SK-N-MC (cell line): ENCODE measurements at regions not wholly inside any gene's neighbourhood (a gene's known extent, or its start where the extent isn't known, plus 50 kb on each side); places are given as distances from the start of the nearest gene placed in this dataset.

Source experiments
- FOXP2 ChIP-seq: optimal IDR thresholded peaks from 2 replicates; pipeline ENCODE3; 2011; ENCODE audit warnings: mild to moderate bottlenecking, moderate library complexity; ENCODE audit not compliant: insufficient read depth; ENCODE audit errors: extremely low read length, control extremely low read depth
- POLR2AphosphoS5 ChIP-seq: IDR thresholded peaks from 2 replicates; pipeline ENCODE4 v1.6.1; 2012; ENCODE audit warnings: mild to moderate bottlenecking, low read depth, low read length, borderline replicate concordance

DNA sequence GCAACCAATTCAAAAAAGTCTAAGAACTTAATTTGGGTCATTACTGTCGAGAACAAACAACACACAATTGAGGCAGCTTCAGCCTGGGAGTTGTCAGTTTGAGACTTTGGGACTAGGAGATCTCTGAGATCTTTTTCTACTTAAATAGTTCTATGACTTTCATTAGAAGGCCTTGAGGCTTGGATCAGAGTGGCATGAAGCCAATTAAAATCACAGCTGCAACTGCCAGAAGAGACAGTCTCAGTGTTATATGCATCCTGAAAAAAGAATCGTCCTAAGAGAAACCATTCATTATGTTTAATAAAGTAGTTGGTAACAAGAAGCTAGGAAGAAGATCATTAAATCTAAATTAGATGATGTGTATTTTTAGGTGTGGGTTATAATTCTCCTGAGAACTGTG, 170.8 kb upstream of the RASSF8 start:
- TF ChIP-seq POLR2AphosphoS5 (no peak), FOXP2 (no peak)
